ENCODE measurements at regions not wholly inside any gene's neighbourhood (a gene's known extent, or its start where the extent isn't known, plus 50 kb on each side); places are given as distances from the start of the nearest gene placed in this dataset.
A peak's percentile ranks its signal among the peaks of the same experiment; 100 is the strongest.

GRCh38 chr7:118918556-118918955 lies 694.1 kb downstream of the ANKRD7 start:
- Histone ChIP-seq H3K9me3 (ENCODE audit: low read depth, low read length, poor library complexity, severe bottlenecking) (no peaks in the 10 kb centered on the region), H3K36me3 (ENCODE audit: insufficient read depth, low read length, poor library complexity, severe bottlenecking) (no peaks in the 10 kb centered on the region), H3K27ac (ENCODE audit: low read depth, low read length, poor library complexity, severe bottlenecking) (no peak overlapping the region), H3K4me1 (ENCODE audit: insufficient read depth, low read length, poor library complexity, severe bottlenecking) (no peaks in the 10 kb centered on the region), H3K27me3 (replicated peaks; ENCODE audit: insufficient read depth, low read depth, low read length, poor library complexity) (no peaks in the 10 kb centered on the region), H3K4me3 (ENCODE audit: low read depth, low read length, poor library complexity, severe bottlenecking) (no peak overlapping the region)
- TF ChIP-seq EZH2 (IDR thresholded peaks at IDR 0.05; ENCODE audit: borderline replicate concordance, low read depth, low read length, poor library complexity, severe bottlenecking) (no peak), CTCF (conservative IDR thresholded peaks at IDR 0.05; ENCODE audit: low read depth, low read length) (peak; percentile 60)
- intact Hi-C loops (cut with micrococcal nuclease; ENCODE audit: unreplicated experiment) = loop anchor here (1.0 to 10.0 kb wide), 2 partner anchors 280 to 664 kb away; no protein-coding TSS in a partner anchor
- no TSS peak for BruUV-seq (replicated peaks)
- ChIA-PET CTCF (no interaction called here), POLR2A (ENCODE audit: low non-redundant PET) (no interaction called here)
- DNase-seq (ENCODE audit: low spot score) = peak; percentile 52

- intact Hi-C loops (cut with micrococcal nuclease; ENCODE audit: unreplicated experiment) = no loop called here
- no peaks in the 10 kb centered on the region for H3K36me3 ChIP-seq (ENCODE audit: insufficient read depth, low read length, poor library complexity, severe bottlenecking)
- no peaks in the 10 kb centered on the region for H3K9me3 ChIP-seq (ENCODE audit: low read depth, low read length, poor library complexity, severe bottlenecking)
- BruUV-seq (replicated peaks) = no TSS peak
- TF ChIP-seq CTCF (conservative IDR thresholded peaks at IDR 0.05; ENCODE audit: low read depth, low read length) (no peak), EZH2 (IDR thresholded peaks at IDR 0.05; ENCODE audit: borderline replicate concordance, low read depth, low read length, poor library complexity, severe bottlenecking) (no peak)
- no peak overlapping the region for H3K4me3 ChIP-seq (ENCODE audit: low read depth, low read length, poor library complexity, severe bottlenecking)
- CTCF ChIA-PET = no interaction called here
- DNase-seq (ENCODE audit: low spot score) = no peak
- no peaks in the 10 kb centered on the region for H3K27me3 ChIP-seq (replicated peaks; ENCODE audit: insufficient read depth, low read depth, low read length, poor library complexity)
- H3K4me1 ChIP-seq (ENCODE audit: insufficient read depth, low read length, poor library complexity, severe bottlenecking) = no peaks in the 10 kb centered on the region
- H3K27ac ChIP-seq (ENCODE audit: low read depth, low read length, poor library complexity, severe bottlenecking) = no peak overlapping the region
- POLR2A ChIA-PET (ENCODE audit: low non-redundant PET) = no interaction called here
Measured at GRCh38 chr7:118938845-118939244, 714.3 kb downstream of the ANKRD7 start.

- no peak overlapping the region for H3K27ac ChIP-seq (ENCODE audit: low read depth, low read length, poor library complexity, severe bottlenecking)
- BruUV-seq (replicated peaks) = no TSS peak
- H3K9me3 ChIP-seq (ENCODE audit: low read depth, low read length, poor library complexity, severe bottlenecking) = no peaks in the 10 kb centered on the region
- H3K27me3 ChIP-seq (replicated peaks; ENCODE audit: insufficient read depth, low read depth, low read length, poor library complexity) = no peaks in the 10 kb centered on the region
- DNase-seq (ENCODE audit: low spot score) = no peak
- POLR2A ChIA-PET (ENCODE audit: low non-redundant PET) = no interaction called here
- H3K4me3 ChIP-seq (ENCODE audit: low read depth, low read length, poor library complexity, severe bottlenecking) = no peak overlapping the region
- no peak for TF ChIP-seq EZH2 (IDR thresholded peaks at IDR 0.05; ENCODE audit: borderline replicate concordance, low read depth, low read length, poor library complexity, severe bottlenecking)
- TF ChIP-seq CTCF (conservative IDR thresholded peaks at IDR 0.05; ENCODE audit: low read depth, low read length) = no peak
- no peaks in the 10 kb centered on the region for H3K36me3 ChIP-seq (ENCODE audit: insufficient read depth, low read length, poor library complexity, severe bottlenecking)
- intact Hi-C loops (cut with micrococcal nuclease; ENCODE audit: unreplicated experiment) = no loop called here
- CTCF ChIA-PET = no interaction called here
- no peaks in the 10 kb centered on the region for H3K4me1 ChIP-seq (ENCODE audit: insufficient read depth, low read length, poor library complexity, severe bottlenecking)
Measured at GRCh38 chr7:118944271-118944670, 719.8 kb downstream of the ANKRD7 start.

All from A673 (cell line).